SK-MEL-5 (cell line): ENCODE measurements at regions not wholly inside any gene's neighbourhood (a gene's known extent, or its start where the extent isn't known, plus 50 kb on each side); places are given as distances from the start of the nearest gene placed in this dataset.

Experiments used
- DNase-seq: peaks from one replicate; pipeline ENCODE4 v3.0.0-alpha.2; 2016; ENCODE audit warnings: low read depth, low spot score
- in situ Hi-C: cut with HindIII; loops from 2 replicates; pipeline ENCODE4 v1.10.0; 2016; ENCODE audit warnings: low sequenced_read_pairs, high pct_unique_total_duplicates, low pct_unique_long_range_greater_than_20kb
- small RNA-seq, 2 experiments: library from RNA; depleted of rRNA; stranded (forward); fragments of <200 nt; gene quantifications; one replicate each; pipeline ENCODE3, GENCODE V24; 2014

DNA sequence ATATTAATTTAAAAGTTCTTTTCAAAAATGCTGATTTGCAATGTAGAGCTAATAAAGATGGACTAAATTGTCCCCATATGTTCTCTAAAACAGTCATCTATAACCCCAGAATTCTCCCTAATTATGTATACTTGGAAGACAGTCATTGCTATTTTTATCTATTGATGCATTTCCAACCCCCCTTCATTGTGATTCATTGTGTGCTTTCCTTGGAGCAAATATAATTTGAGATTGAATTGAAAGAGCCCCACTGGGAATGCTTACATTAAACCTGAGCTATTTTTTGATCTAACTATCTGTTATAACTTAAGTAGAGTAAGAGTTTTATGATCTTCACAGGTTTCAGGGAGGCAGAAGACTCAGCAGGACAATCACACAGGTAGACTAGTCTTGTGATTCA is 73.7 kb upstream of the PTCHD4 start:
- in situ Hi-C loops = no loop called here
- DNase-seq = no peak

DNA sequence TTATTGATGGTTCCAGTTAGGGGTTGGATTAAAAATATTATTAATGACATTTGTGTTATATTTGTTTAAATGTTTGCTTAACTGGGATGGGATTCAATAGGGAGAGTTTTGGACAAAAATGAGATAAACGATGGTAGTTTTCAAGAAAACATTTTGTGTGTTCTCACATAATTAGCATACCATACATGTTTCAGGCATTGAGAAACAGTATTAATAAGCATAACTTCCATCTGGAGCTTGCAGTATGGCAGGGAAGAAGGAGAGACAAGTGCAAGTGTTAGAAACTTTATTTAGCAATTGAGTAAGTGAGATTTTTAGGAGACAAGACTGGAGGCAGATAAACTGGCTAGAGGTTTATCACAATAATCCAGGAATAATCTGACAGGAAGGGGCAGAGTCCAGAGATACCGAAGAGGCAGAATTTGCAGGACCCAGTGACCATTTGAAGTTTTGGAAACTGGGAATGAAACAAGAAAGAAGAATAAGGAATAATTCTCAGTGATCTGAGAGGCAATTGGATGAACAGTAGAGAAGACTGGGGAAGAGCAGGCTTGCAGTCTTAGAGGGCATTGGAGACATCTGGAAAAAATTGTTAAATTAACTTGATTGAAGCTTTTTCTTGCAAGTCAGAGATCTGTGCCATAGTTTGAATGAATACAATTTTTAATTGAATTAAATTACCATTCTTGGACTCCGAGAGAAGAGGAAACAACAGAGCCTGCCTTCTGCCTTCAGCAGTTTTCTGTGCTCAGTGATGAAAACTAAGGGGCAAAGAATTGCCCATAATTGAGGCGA is 73.0 kb upstream of the PTCHD4 start:
- in situ Hi-C loops = no loop called here
- DNase-seq = no peak

DNA sequence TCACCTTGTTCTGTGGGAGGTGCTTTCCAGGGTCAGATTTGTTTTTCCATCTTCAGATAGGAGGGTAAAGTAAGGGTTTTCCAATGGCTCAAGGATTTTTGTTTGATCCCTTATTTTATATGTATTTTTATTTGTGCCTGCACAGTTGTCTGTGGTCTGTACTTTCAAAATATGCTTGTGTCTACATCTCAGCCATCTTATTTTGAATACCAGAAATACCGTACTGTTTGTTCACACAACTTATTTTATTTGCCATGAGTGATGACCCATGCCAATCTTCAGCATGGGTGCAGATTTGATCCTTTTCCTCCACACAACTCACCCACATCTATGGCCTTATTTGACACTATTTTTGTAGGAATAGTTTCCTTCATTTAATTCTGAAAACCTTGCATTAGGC is 72.2 kb upstream of the PTCHD4 start:
- no peak for DNase-seq
- in situ Hi-C loops = no loop called here

DNA sequence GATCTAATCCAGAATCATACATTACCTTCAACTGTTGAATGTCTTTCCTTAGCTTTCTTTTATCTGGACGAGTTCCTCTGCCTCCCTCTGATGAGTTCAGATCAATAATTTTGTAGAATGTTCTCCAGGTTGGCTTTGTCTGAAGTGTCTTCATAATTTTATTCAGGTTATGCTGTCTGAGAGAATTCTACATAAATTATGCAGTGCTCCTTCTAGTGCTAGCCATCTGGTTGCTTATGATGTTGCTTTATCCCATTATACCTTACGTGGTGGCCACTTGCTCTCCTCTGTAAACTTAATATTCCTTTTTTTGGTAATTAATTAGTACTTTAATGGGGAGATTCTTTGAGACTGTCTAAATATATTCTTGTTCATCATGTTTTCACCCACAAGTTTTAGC is 67.7 kb upstream of the PTCHD4 start:
- DNase-seq = no peak
- in situ Hi-C loops = no loop called here

DNA sequence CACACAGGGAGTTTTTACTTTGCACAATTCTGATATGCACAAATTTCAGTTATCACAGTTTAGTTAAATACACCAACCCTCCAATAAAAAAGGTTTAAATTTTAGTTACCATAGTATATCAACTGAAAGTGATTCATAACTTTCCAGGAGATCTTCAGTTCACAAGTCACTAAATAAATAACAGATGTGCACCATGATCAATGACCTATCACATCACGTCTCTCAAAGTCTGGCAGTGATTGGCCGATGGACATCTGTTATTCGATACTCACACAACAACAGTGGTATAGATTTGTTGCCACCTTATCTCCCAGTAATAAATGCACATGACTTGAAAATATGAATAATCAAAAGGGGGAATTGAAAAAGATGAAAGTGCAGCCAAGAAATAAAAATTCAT is 66.8 kb upstream of the PTCHD4 start:
- no peak for DNase-seq
- in situ Hi-C loops = no loop called here

DNA sequence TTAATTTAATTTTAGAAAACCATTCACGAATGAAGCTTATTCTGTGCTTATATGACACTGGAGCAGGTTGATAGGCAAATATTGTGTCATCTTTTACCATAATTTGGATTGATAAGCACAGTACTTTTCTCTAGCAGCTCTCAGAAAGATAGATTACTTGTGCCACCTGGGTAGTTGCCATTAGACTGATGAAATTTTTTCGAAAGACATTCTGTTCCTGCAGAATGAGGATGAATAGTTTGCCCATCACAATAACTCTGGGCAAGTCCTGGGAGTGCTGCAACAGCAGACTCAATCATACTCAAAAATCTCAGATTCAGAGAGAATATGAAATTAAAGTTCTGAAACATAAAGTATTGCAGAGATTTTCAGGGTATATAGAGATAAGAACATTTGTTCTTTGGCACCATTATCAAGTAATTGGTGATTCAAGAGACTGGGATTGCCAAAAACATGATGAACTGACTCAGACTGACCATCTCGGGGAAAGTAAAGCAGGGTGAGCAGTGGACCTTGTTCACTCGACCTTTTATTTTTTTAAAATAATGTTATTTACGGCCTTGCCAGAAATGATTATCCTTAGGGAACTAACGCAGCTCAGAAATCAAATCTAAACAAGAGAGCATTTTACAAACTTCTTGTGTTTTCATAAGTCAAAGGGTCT is 65.8 kb upstream of the PTCHD4 start:
- DNase-seq = no peak
- in situ Hi-C loops = no loop called here

DNA sequence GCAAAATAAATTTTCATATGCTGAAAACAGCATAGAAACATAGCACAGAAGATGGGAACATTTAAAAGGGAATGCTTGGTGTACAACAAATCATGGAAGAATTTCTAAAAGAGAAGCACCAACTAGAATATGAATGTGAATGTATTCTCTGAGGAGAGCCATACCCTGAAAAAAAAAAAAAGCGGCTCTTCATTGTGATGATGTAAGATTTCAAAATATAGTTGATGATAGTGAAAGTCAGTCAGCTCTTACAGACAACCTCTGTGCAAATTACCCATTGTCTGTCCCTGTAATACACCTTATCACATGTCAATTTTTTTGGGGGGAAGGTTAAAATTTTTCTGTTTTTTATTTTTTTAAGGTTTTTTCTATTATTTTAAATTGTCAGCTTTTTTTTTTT is 58.6 kb upstream of the PTCHD4 start:
- in situ Hi-C loops = no loop called here

More for the DNA sequence above, 58.6 kb upstream of the PTCHD4 start:
- DNase-seq = no peak

Small RNA genes in the stretch of these regions (small RNA-seq; reads per million reads assigned to genes)
- gene FO393413.1 (0 reads per million in 2 experiments), gene RNU7-65P (0 reads per million in 2 experiments)
